Thyroid gland (tissue), 4 donors: ENCODE measurements at regions not wholly inside any gene's neighbourhood (a gene's known extent, or its start where the extent isn't known, plus 50 kb on each side); places are given as distances from the start of the nearest gene placed in this dataset. TPM values are rescaled to one million over a fixed set of nuclear protein-coding genes. Genes with fewer than 3 reads are reported as not detected.

ENCODE experiments used
- DNase-seq, 2 donors: peaks; one replicate each; pipeline ENCODE4 v3.0.0-alpha.2; 2019
- H3K27ac ChIP-seq, 3 donors: fragments of 200-600 bp; sonication (generic); 1 replicate in 2 of 3; 2 replicates in 1 of 3; pipeline ENCODE4 v1.5.1; 2016 to 2019; ENCODE audit warnings: mild to moderate bottlenecking in 1 of 3, moderate library complexity in 1 of 3
- H3K27me3 ChIP-seq: fragments of 200-600 bp; sonication (generic); one replicate; pipeline ENCODE4 v1.5.1; 2019
- H3K36me3 ChIP-seq, 2 donors: fragments of 200-600 bp; sonication (generic); one replicate each; pipeline ENCODE4 v1.5.1; 2016 to 2019
- H3K4me1 ChIP-seq, 2 donors: fragments of 200-600 bp; sonication (generic); one replicate each; pipeline ENCODE4 v1.5.1; 2017 to 2019
- H3K4me3 ChIP-seq, 3 donors: fragments of 200-600 bp; sonication (generic); replicated peaks in 1 of 3; 1 replicate in 2 of 3; 2 replicates in 1 of 3; pipeline ENCODE4 v1.5.1; 2016; ENCODE audit warnings: mild to moderate bottlenecking in 1 of 3
- H3K9me3 ChIP-seq: fragments of 200-600 bp; sonication (generic); one replicate; pipeline ENCODE4 v1.5.1; 2017
- POLR2A ChIP-seq, 2 donors: fragments of 450-650 bp; IDR thresholded peaks; one replicate each; pipeline ENCODE4 v1.6.1; 2017; ENCODE audit warnings: antibody characterized with exemption in 2 of 2, mild to moderate bottlenecking in 2 of 2, moderate library complexity in 1 of 2
- WGBS, 2 donors: methylation state at CpG; one replicate each; pipeline ENCODE4 v1.1.5; 2017; 5-methylcytosine and 5-hydroxymethylcytosine counted together
- intact Hi-C: fragments of 100-400 bp; cut with DNase I; formaldehyde crosslinking; loops from one replicate; pipeline ENCODE4 v1.15.1; 2023
- microRNA-seq: library from miRNA; unstranded; fragments of <30 nt; microRNA quantifications from one replicate; pipeline ENCODE4, GENCODE V29; 2016
- small RNA-seq: library from RNA; depleted of rRNA; stranded (forward); fragments of <200 nt; gene quantifications from one replicate; pipeline ENCODE3, GENCODE V24; 2016
- TF ChIP-seq, protein P1 (sequence below), 6 experiments: fragments of 200-600 bp in 3 of 6; fragments of 450-650 bp in 3 of 6; sonication (generic) in 3 of 6; IDR thresholded peaks; one replicate each; pipeline ENCODE4 v1.5.1; 2016 to 2019; ENCODE audit warnings: antibody characterized with exemption in 6 of 6, mild to moderate bottlenecking in 2 of 6, inconsistent platforms in 1 of 6, moderate library complexity in 1 of 6

DNA sequence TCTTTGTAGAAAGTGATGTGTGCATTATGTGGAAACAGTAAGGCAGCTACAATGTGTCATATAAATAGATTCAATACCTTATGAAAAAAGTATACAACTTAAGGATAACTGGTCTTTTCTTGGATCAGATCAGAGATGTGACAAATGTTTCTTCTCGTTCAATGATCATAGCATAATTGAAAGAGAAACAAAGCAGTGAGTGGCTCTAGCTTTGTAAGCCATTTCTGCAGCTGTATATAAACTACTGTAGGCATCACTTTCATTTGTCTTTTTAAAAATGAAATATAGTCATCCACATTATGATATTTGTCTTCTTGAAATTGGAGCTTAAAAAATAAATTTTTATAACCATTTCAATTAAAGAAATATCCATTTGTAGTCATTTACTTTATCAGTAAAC, 63.8 kb upstream of the LMO3 start:
- no peak overlapping the region for H3K4me3 ChIP-seq
- H3K27me3 ChIP-seq: no peaks in the 10 kb centered on the region
- no peaks in the 10 kb centered on the region for H3K9me3 ChIP-seq
- H3K4me1 ChIP-seq: no peaks in the 10 kb centered on the region
- no peak for DNase-seq
- 68 to 74% methylated on average over 1 of the region's 1 CpG for WGBS, 2 donors
- no peaks in the 10 kb centered on the region for H3K36me3 ChIP-seq
- H3K27ac ChIP-seq: no peak overlapping the region
- TF ChIP-seq, protein P1, sequence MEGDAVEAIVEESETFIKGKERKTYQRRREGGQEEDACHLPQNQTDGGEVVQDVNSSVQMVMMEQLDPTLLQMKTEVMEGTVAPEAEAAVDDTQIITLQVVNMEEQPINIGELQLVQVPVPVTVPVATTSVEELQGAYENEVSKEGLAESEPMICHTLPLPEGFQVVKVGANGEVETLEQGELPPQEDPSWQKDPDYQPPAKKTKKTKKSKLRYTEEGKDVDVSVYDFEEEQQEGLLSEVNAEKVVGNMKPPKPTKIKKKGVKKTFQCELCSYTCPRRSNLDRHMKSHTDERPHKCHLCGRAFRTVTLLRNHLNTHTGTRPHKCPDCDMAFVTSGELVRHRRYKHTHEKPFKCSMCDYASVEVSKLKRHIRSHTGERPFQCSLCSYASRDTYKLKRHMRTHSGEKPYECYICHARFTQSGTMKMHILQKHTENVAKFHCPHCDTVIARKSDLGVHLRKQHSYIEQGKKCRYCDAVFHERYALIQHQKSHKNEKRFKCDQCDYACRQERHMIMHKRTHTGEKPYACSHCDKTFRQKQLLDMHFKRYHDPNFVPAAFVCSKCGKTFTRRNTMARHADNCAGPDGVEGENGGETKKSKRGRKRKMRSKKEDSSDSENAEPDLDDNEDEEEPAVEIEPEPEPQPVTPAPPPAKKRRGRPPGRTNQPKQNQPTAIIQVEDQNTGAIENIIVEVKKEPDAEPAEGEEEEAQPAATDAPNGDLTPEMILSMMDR (IDR thresholded peaks at IDR 0.05): no peak
- no peak for TF ChIP-seq POLR2A (IDR thresholded peaks at IDR 0.05)
- intact Hi-C loops: no loop called here

DNA sequence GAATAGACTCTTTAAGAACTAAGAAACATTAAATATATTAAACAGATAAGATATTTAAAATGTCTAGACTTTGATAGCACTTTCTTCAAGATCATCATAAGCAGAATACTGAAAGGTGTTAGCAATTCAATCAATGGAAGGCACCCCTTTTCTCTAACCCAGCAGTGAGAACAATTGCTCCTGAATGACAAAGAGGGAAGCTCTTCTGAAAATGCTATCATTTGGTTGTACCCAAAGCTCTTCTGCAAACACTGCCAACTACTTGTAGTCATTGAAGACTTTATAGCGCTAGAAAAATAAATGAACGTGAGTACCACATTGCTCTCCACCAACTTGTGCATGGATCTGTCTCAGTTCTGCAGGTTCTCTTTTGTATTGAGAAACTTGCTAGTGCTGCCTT, 62.2 kb upstream of the LMO3 start:
- Histone ChIP-seq H3K9me3 (no peaks in the 10 kb centered on the region), H3K27me3 (no peaks in the 10 kb centered on the region), H3K4me1 (no peaks in the 10 kb centered on the region), H3K27ac (no peak overlapping the region), H3K36me3 (no peaks in the 10 kb centered on the region), H3K4me3 (no peak overlapping the region)
- DNase-seq: no peak
- no peak for TF ChIP-seq POLR2A (IDR thresholded peaks at IDR 0.05)
- TF ChIP-seq, protein P1 (IDR thresholded peaks at IDR 0.05): no peak
- WGBS, 2 donors: 47 to 62% methylated on average over 2 of the region's 2 CpGs
- intact Hi-C loops: no loop called here

DNA sequence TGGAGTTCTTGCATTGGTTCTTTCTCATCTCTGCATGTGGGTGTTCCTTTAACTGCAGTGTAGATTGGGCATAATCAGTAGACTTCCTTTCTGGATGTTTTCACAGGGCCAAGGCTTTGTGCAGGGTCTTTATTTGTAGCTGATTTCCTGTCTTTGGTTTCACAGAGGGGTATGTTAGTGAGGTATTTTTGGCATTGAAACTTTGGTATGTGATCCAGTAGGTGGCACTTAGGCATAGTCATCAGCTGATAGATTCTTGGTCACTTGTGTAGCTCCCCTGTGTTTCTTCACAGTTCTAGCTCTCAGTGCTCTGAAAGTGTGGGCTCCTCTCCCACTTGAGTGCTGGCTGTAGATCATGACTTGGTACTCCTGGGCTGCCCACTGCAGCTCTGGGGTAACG, 52.7 kb upstream of the LMO3 start:
- Histone ChIP-seq H3K4me3 (no peak overlapping the region), H3K9me3 (no peaks in the 10 kb centered on the region), H3K36me3 (no peaks in the 10 kb centered on the region), H3K27ac (no peak overlapping the region), H3K27me3 (no peaks in the 10 kb centered on the region), H3K4me1 (no peaks in the 10 kb centered on the region)
- TF ChIP-seq POLR2A (IDR thresholded peaks at IDR 0.05): no peak
- TF ChIP-seq, protein P1 (IDR thresholded peaks at IDR 0.05): no peak
- WGBS, 2 donors: 71 to 93% methylated on average over 1 of the region's 1 CpG
- DNase-seq: no peak
- intact Hi-C loops: no loop called here

Small RNAs in the stretch of these regions (microRNA-seq; reads per million reads assigned to microRNA genes)
- gene MIR3974: not detected

Small RNAs in the stretch of these regions (small RNA-seq; reads per million reads assigned to genes)
- gene RNU6-837P: not detected
